H9 (cell line): ENCODE measurements at regions not wholly inside any gene's neighbourhood (a gene's known extent, or its start where the extent isn't known, plus 50 kb on each side); places are given as distances from the start of the nearest gene placed in this dataset.

Experiments used
- DNase-seq: peaks from one replicate; pipeline ENCODE4 v3.0.0-alpha.2; 2017
- H2AFZ ChIP-seq: one replicate; pipeline ENCODE4 v1.6.1; 2013; ENCODE audit warnings: mild to moderate bottlenecking, low read length, control low read depth, moderate library complexity
- H2AK5ac ChIP-seq: 2 replicates; pipeline ENCODE4 v1.6.1; 2013; ENCODE audit warnings: low read length, control low read depth, mixed read lengths; ENCODE audit not compliant: insufficient read length
- H2BK120ac ChIP-seq: one replicate; pipeline ENCODE4 v1.6.1; 2013; ENCODE audit warnings: low read depth, mild to moderate bottlenecking, low read length, control low read depth, inconsistent platforms; ENCODE audit not compliant: poor library complexity, severe bottlenecking
- H2BK12ac ChIP-seq: 2 replicates; pipeline ENCODE4 v1.6.1; 2013; ENCODE audit warnings: low read length, control low read depth, mixed read lengths, low read depth; ENCODE audit not compliant: insufficient read length
- H2BK15ac ChIP-seq: 2 replicates; pipeline ENCODE4 v1.6.1; 2013; ENCODE audit warnings: low read depth, low read length, control low read depth
- H2BK20ac ChIP-seq: one replicate; pipeline ENCODE4 v1.6.1; 2013; ENCODE audit warnings: low read depth, mild to moderate bottlenecking, low read length, control low read depth, inconsistent platforms; ENCODE audit not compliant: poor library complexity, severe bottlenecking
- H2BK5ac ChIP-seq: 2 replicates; pipeline ENCODE4 v1.6.1; 2013; ENCODE audit warnings: low read length, control low read depth, mixed read lengths; ENCODE audit not compliant: insufficient read length
- H3K14ac ChIP-seq: 2 replicates; pipeline ENCODE4 v1.6.1; 2013; ENCODE audit warnings: low read length, control low read depth; ENCODE audit not compliant: insufficient read depth
- H3K18ac ChIP-seq: 2 replicates; pipeline ENCODE4 v1.6.1; 2013; ENCODE audit warnings: low read depth, mild to moderate bottlenecking, mixed read lengths, low read length, control low read depth; ENCODE audit not compliant: insufficient read length
- H3K23ac ChIP-seq: 2 replicates; pipeline ENCODE4 v1.6.1; 2013; ENCODE audit warnings: low read length, control low read depth, mixed read lengths, low read depth; ENCODE audit not compliant: insufficient read length
- H3K23me2 ChIP-seq: 2 replicates; pipeline ENCODE4 v1.6.1; 2013; ENCODE audit warnings: low read depth, mild to moderate bottlenecking, mixed read lengths, low read length, control low read depth; ENCODE audit not compliant: insufficient read length, poor library complexity, severe bottlenecking
- H3K27ac ChIP-seq: 2 replicates; pipeline ENCODE4 v1.5.1; 2013; ENCODE audit warnings: low read length, control low read depth, mixed read lengths, low read depth; ENCODE audit not compliant: insufficient read length
- H3K27me3 ChIP-seq: 2 replicates; pipeline ENCODE4 v1.6.1; 2013; ENCODE audit warnings: low read length, control low read depth, inconsistent platforms; ENCODE audit not compliant: insufficient read depth
- H3K4ac ChIP-seq: 2 replicates; pipeline ENCODE4 v1.6.1; 2013; ENCODE audit warnings: low read depth, mild to moderate bottlenecking, control low read depth, inconsistent platforms, low read length, moderate library complexity
- H3K4me1 ChIP-seq: 2 replicates; pipeline ENCODE4 v1.6.1; 2013; ENCODE audit warnings: low read length, control low read depth, inconsistent platforms; ENCODE audit not compliant: insufficient read depth
- H3K4me2 ChIP-seq: 2 replicates; pipeline ENCODE4 v1.6.1; 2013; ENCODE audit warnings: low read length, control low read depth, mixed read lengths; ENCODE audit not compliant: insufficient read length, insufficient read depth
- H3K56ac ChIP-seq: 2 replicates; pipeline ENCODE4 v1.6.1; 2013; ENCODE audit warnings: low read depth, mild to moderate bottlenecking, mixed read lengths, low read length, control low read depth; ENCODE audit not compliant: insufficient read length
- H3K79me1 ChIP-seq: 2 replicates; pipeline ENCODE4 v1.6.1; 2013; ENCODE audit warnings: low read depth, mild to moderate bottlenecking, moderate library complexity, low read length, control low read depth, inconsistent platforms; ENCODE audit not compliant: insufficient read depth, poor library complexity, severe bottlenecking
- H3K79me2 ChIP-seq: 2 replicates; pipeline ENCODE4 v1.6.1; 2013; ENCODE audit warnings: low read length, control low read depth, inconsistent platforms; ENCODE audit not compliant: insufficient read depth
- H3K9ac ChIP-seq: 2 replicates; pipeline ENCODE4 v1.6.1; 2013; ENCODE audit warnings: low read length, control low read depth, mixed read lengths; ENCODE audit not compliant: insufficient read length; ENCODE audit errors: extremely low read depth
- H3K9me3 ChIP-seq: one replicate; pipeline ENCODE4 v1.6.1; 2013; ENCODE audit warnings: low read depth, low read length, inconsistent platforms; ENCODE audit not compliant: control insufficient read depth
- H3T11ph ChIP-seq: one replicate; pipeline ENCODE4 v1.6.1; 2013; ENCODE audit warnings: mild to moderate bottlenecking, low read length, control low read depth, inconsistent platforms
- H4K20me1 ChIP-seq: one replicate; pipeline ENCODE4 v1.6.1; 2013; ENCODE audit not compliant: control insufficient read depth, insufficient read length, insufficient read depth
- H4K5ac ChIP-seq: 2 replicates; pipeline ENCODE4 v1.6.1; 2013; ENCODE audit warnings: low read depth, mild to moderate bottlenecking, mixed read lengths, low read length, control low read depth; ENCODE audit not compliant: insufficient read length
- H4K8ac ChIP-seq: replicated peaks from 2 replicates; pipeline ENCODE4 v1.6.1; 2013; ENCODE audit warnings: low read length, control low read depth, mixed read lengths, low read depth; ENCODE audit not compliant: insufficient read length
- H4K91ac ChIP-seq: 2 replicates; pipeline ENCODE4 v1.6.1; 2013; ENCODE audit warnings: low read depth, mild to moderate bottlenecking, moderate library complexity, mixed read lengths, low read length, control low read depth; ENCODE audit not compliant: insufficient read length
- H3K27ac Mint-ChIP-seq, 3 experiments: 2 replicates in 2 of 3; 3 replicates in 1 of 3; pipeline ENCODE4 v1.8.0; 2020 to 2021; ENCODE audit warnings: mixed read lengths in 3 of 3, mild to moderate bottlenecking in 1 of 3, moderate library complexity in 1 of 3
- H3K27me3 Mint-ChIP-seq: 2 replicates; pipeline ENCODE4 v1.8.0; 2021; ENCODE audit warnings: low read depth, mild to moderate bottlenecking, moderate library complexity, mixed read lengths
- H3K36me3 Mint-ChIP-seq, 3 experiments: 2 replicates in 2 of 3; 3 replicates in 1 of 3; pipeline ENCODE4 v1.8.0; 2020 to 2021; ENCODE audit warnings: low read depth in 3 of 3, mixed read lengths in 3 of 3; ENCODE audit not compliant: insufficient read depth in 1 of 3
- H3K4me1 Mint-ChIP-seq, 2 experiments: 2 replicates each; pipeline ENCODE4 v1.8.0; 2020; ENCODE audit warnings: mixed read lengths in 2 of 2
- H3K4me3 Mint-ChIP-seq, 2 experiments: 2 replicates in 1 of 2; 3 replicates in 1 of 2; pipeline ENCODE4 v1.8.0; 2020 to 2021; ENCODE audit warnings: mild to moderate bottlenecking in 2 of 2, mixed read lengths in 2 of 2, moderate library complexity in 1 of 2
- H3K9me3 Mint-ChIP-seq, 2 experiments: 2 replicates in 1 of 2; 3 replicates in 1 of 2; pipeline ENCODE4 v1.8.0; 2020; ENCODE audit warnings: mild to moderate bottlenecking in 2 of 2, mixed read lengths in 2 of 2, moderate library complexity in 1 of 2
- WGBS: extraction: QIAGEN DNeasy Blood & Tissue Kit; methylation state at CpG from one replicate; pipeline ENCODE4 v1.1.7; 2013; ENCODE audit warnings: missing lambda C conversion rate, low lambda C conversion rate, mixed read lengths; ENCODE audit not compliant: insufficient read length; ENCODE audit errors: extremely low coverage; 5-methylcytosine and 5-hydroxymethylcytosine counted together
- TF ChIP-seq, protein P1 (sequence below): fragments of 200-600 bp; sonication (generic); conservative IDR thresholded peaks from 3 replicates; pipeline ENCODE4 v1.8.0; 2021; ENCODE audit warnings: antibody characterized with exemption, mild to moderate bottlenecking

DNA sequence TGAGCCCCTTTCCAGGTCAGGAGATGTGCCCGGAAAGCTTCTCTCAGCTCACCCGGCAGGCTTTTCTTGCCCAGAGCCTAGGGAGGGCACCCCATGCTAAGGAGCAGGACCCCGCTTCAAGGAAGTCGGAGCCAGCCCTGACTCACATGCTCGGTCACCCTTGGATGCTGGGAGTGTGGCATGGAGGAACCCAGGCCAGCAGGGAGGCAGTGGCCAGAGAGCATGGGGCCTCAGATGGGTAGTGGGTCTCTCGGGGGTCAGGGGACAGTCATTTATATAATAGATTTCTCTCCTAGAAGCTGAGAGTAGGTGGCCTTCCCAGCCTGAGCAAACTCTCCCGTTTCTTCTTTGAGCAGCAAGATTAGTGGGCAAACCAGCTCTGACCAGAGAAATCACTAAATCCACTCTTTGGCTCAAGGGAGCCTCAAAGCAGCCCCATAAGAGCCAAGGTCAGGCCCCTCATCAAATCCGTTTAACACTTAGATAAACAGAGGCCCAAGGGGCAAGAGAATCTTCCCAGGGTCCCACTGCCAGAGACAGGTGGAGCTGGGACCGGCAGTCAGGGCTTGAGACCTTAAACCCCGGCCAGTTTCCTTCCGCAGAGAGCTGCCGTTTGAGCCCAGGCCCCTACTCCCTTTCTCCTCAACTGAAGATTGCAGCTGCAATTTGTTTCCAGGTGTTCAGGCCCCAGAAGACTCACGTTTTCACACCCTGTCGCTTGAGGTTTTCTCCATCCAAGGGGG lies 113.1 kb downstream of the CYP26B1 start:
- Histone ChIP-seq H3K18ac (no peak overlapping the region), H4K91ac (no peak overlapping the region), H3K23me2 (no peaks in the 10 kb centered on the region), H4K20me1 (no peaks in the 10 kb centered on the region), H3K27me3 (no peaks in the 10 kb centered on the region), H3K23ac (no peak overlapping the region), H3T11ph (no peak overlapping the region), H4K8ac (no peak overlapping the region), H2BK12ac (no peak overlapping the region), H3K27ac (no peak overlapping the region), H2AK5ac (no peak overlapping the region), H4K5ac (no peak overlapping the region), H3K14ac (no peak overlapping the region), H2BK20ac (no peak overlapping the region), H3K56ac (no peak overlapping the region), H3K4me1 (no peaks in the 10 kb centered on the region), H3K9me3 (no peaks in the 10 kb centered on the region), H3K79me1 (no peaks in the 10 kb centered on the region), H2BK15ac (no peak overlapping the region), H2BK5ac (no peak overlapping the region), H2AFZ (no peak overlapping the region), H3K79me2 (no peaks in the 10 kb centered on the region), H3K4ac (no peak overlapping the region), H3K9ac (no peak overlapping the region), H3K4me2 (no peak overlapping the region), H2BK120ac (no peak overlapping the region)
- DNase-seq: no peak
- no CpG with 5 or more reads among the region's 14 CpGs for WGBS
- Mint-ChIP-seq H3K27me3 (peaks cover 2% of the 10 kb centered on the region; the same call in 1 of the 2 replicates), H3K4me3 (no peak overlapping the region), H3K4me1 (peaks cover 3 to 9% of the 10 kb centered on the region in 2 experiments; a peak in 2 of 4 replicates), H3K27ac (no peak overlapping the region), H3K9me3 (no peaks in the 10 kb centered on the region), H3K36me3 (no peaks in the 10 kb centered on the region)
- TF ChIP-seq, protein P1, sequence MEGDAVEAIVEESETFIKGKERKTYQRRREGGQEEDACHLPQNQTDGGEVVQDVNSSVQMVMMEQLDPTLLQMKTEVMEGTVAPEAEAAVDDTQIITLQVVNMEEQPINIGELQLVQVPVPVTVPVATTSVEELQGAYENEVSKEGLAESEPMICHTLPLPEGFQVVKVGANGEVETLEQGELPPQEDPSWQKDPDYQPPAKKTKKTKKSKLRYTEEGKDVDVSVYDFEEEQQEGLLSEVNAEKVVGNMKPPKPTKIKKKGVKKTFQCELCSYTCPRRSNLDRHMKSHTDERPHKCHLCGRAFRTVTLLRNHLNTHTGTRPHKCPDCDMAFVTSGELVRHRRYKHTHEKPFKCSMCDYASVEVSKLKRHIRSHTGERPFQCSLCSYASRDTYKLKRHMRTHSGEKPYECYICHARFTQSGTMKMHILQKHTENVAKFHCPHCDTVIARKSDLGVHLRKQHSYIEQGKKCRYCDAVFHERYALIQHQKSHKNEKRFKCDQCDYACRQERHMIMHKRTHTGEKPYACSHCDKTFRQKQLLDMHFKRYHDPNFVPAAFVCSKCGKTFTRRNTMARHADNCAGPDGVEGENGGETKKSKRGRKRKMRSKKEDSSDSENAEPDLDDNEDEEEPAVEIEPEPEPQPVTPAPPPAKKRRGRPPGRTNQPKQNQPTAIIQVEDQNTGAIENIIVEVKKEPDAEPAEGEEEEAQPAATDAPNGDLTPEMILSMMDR: no peak
